ENCODE measurements at regions not wholly inside any gene's neighbourhood (a gene's known extent, or its start where the extent isn't known, plus 50 kb on each side); places are given as distances from the start of the nearest gene placed in this dataset.

GRCh38 chr3:124084022-124084881 lies 92.3 kb upstream of the ROPN1 start:
- Histone ChIP-seq H3K18ac (ENCODE audit: extremely low read depth, low read length) (no peak overlapping the region), H3K56ac (replicated peaks; ENCODE audit: insufficient read length, low read depth, low read length) (no peak overlapping the region), H3K36me3 (ENCODE audit: control insufficient read depth in 2 of 4, insufficient read depth in 4 of 4, low read length in 3 of 4) (no peaks in the 10 kb centered on the region), H2BK120ac (replicated peaks; ENCODE audit: low read depth, low read length) (no peak overlapping the region), H3K4me2 (ENCODE audit: insufficient read depth in 1 of 2, low read depth in 2 of 2, low read length in 2 of 2) (no peak overlapping the region), H4K8ac (ENCODE audit: extremely low read depth, insufficient read depth, low read length) (no peak overlapping the region), H4K5ac (ENCODE audit: insufficient read length, low read depth, low read length) (no peak overlapping the region), H2AK5ac (ENCODE audit: low read depth, low read length) (no peak overlapping the region), H2BK5ac (ENCODE audit: low read depth, low read length) (no peak overlapping the region), H3K9ac (replicated peaks in 1 of 4; ENCODE audit: extremely low read depth in 1 of 4, low read depth in 3 of 4, low read length in 3 of 4) (no peak overlapping the region; a peak in 1 of 7 replicates), H2BK12ac (ENCODE audit: low read depth, low read length) (no peak overlapping the region), H3K79me2 (ENCODE audit: control insufficient read depth in 1 of 2, insufficient read depth in 2 of 2, low read length in 2 of 2) (no peaks in the 10 kb centered on the region), H2BK15ac (ENCODE audit: low read length) (no peak overlapping the region), H3K79me1 (ENCODE audit: low read depth, low read length) (no peaks in the 10 kb centered on the region), H3K4me3 (ENCODE audit: extremely low read depth in 1 of 4, insufficient read depth in 2 of 4, low read depth in 3 of 4, low read length in 4 of 4) (no peak overlapping the region), H4K20me1 (replicated peaks in 1 of 2; ENCODE audit: control insufficient read depth in 1 of 2, insufficient read depth in 2 of 2, low read length in 2 of 2) (no peaks in the 10 kb centered on the region), H2AFZ (ENCODE audit: low read length) (no peak overlapping the region), H4K91ac (replicated peaks; ENCODE audit: insufficient read length, low read length) (no peak overlapping the region), H3K9me3 (ENCODE audit: insufficient read depth in 2 of 2, low read depth in 1 of 2, low read length in 1 of 2) (no peaks in the 10 kb centered on the region), H3K23me2 (ENCODE audit: low read depth, low read length) (no peaks in the 10 kb centered on the region), H3K4ac (replicated peaks; ENCODE audit: insufficient read length, low read depth, low read length) (no peak overlapping the region), H3K27me3 (replicated peaks in 1 of 4; ENCODE audit: control insufficient read depth in 3 of 4, extremely low read depth in 1 of 4, insufficient read depth in 3 of 4, low read length in 3 of 4) (no peaks in the 10 kb centered on the region), H3K23ac (ENCODE audit: insufficient read length) (no peak overlapping the region), H3K27ac (ENCODE audit: low read depth, low read length) (no peak overlapping the region), H2BK20ac (ENCODE audit: low read length) (no peak overlapping the region), H3K4me1 (replicated peaks in 1 of 4; ENCODE audit: control insufficient read depth in 3 of 4, insufficient read depth in 4 of 4, low read length in 3 of 4) (no peaks in the 10 kb centered on the region), H3K14ac (ENCODE audit: insufficient read length) (no peak overlapping the region)
- FAIRE-seq (no peak), DNase-seq (ENCODE audit: low read depth in 1 of 2, low spot score in 2 of 2) (no peak)
- ChIA-PET CTCF (ENCODE audit: partially characterized antibody) (interaction anchor here (1.0 to 10.8 kb wide), 9 partner anchors 10 to 384 kb away, joined by 3 to 112 read pairs (median 5); no protein-coding TSS in a partner anchor), POLR2A (ENCODE audit: partially characterized antibody) (no interaction called here)
- WGBS, 2 experiments (ENCODE audit: extremely low coverage in 1 of 2, insufficient coverage in 1 of 2, insufficient read length in 1 of 2, insufficient replicate concordance in 2 of 2, low coverage in 1 of 2, low lambda C conversion rate in 2 of 2, missing lambda C conversion rate in 1 of 2), result 77% methylated on average over 7 of the region's 7 CpGs; no CpG with 5 or more reads in 1 of the 2 experiments
- TF ChIP-seq EP300 (IDR thresholded peaks at IDR 0.05; ENCODE audit: borderline replicate concordance in 1 of 2, low read depth in 2 of 2, low read length in 2 of 2), result no peak
- no peak for TF ChIP-seq TCF12 (IDR thresholded peaks at IDR 0.05; ENCODE audit: low read depth, low read length)
- TF ChIP-seq GABPA (IDR thresholded peaks at IDR 0.05; ENCODE audit: borderline replicate concordance, insufficient read depth, low read length), result no peak
- no peak for TF ChIP-seq SIRT6 (IDR thresholded peaks at IDR 0.05; ENCODE audit: low read length)
- no peak for TF ChIP-seq RNF2 (IDR thresholded peaks at IDR 0.05; ENCODE audit: borderline replicate concordance, low read depth, low read length, missing control alignments, poor library complexity, severe bottlenecking)
- TF ChIP-seq EZH2 (IDR thresholded peaks at IDR 0.05; ENCODE audit: low read depth, low read length, severe bottlenecking), result no peak
- TF ChIP-seq GTF2F1 (IDR thresholded peaks at IDR 0.05; ENCODE audit: borderline replicate concordance, low read depth, low read length), result no peak
- TF ChIP-seq CBX5 (IDR thresholded peaks at IDR 0.05; ENCODE audit: low read depth, low read length), result no peak
- TF ChIP-seq TBP (IDR thresholded peaks at IDR 0.05; ENCODE audit: low read depth, low read length), result no peak
- no peak for TF ChIP-seq CHD2 (IDR thresholded peaks at IDR 0.05; ENCODE audit: low read length)
- TF ChIP-seq POLR2A (IDR thresholded peaks at IDR 0.05; ENCODE audit: control extremely low read depth in 1 of 2, low read depth in 2 of 2, low read length in 2 of 2), result no peak
- no peak for TF ChIP-seq BRCA1 (IDR thresholded peaks at IDR 0.05; ENCODE audit: low read depth, low read length)
- no peak for TF ChIP-seq KDM1A (IDR thresholded peaks at IDR 0.05; ENCODE audit: borderline replicate concordance, low read length)
